G401 (cell line): ENCODE measurements at regions not wholly inside any gene's neighbourhood (a gene's known extent, or its start where the extent isn't known, plus 50 kb on each side); places are given as distances from the start of the nearest gene placed in this dataset.

Experiments
- DNase-seq: peaks from one replicate; pipeline ENCODE4 v3.0.0-alpha.2; 2015; ENCODE audit warnings: low spot score
- in situ Hi-C: cut with HindIII; loops from 2 replicates; pipeline ENCODE4 v1.10.0; 2016; ENCODE audit warnings: low sequenced_read_pairs, mixed read lengths

- in situ Hi-C loops: no loop called here
- DNase-seq: no peak
Measured at GRCh38 chr9:21728781-21729180, 73.7 kb upstream of the MTAP start.

- in situ Hi-C loops: no loop called here
- DNase-seq: no peak
Measured at GRCh38 chr9:21729648-21730047, 72.8 kb upstream of the MTAP start.

DNA sequence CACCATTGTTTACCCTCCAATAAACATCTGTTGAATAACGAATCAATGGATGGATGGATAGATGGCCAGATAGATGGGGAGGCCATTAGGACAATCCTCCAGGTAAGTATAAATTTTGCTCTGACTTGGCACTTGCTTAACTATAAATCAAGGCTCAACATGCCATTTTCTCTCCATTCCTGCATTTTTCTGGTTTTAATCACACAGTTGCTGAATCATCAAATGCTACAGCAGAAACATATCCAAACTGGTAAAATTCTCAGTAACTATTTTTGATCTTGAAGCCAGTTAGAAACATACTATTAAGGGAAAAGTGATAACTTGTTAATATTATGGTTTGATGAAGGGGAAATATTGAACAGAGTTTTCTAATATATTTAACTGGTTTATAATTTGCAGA, 71.5 kb upstream of the MTAP start:
- in situ Hi-C loops: no loop called here
- DNase-seq: no peak

GRCh38 chr9:21741151-21741550, 61.3 kb upstream of the MTAP start:
- in situ Hi-C loops: no loop called here

GRCh38 chr9:21744320-21744719, 58.1 kb upstream of the MTAP start:
- no peak for DNase-seq
- in situ Hi-C loops: no loop called here

More at GRCh38 chr9:21741151-21741550, 61.3 kb upstream of the MTAP start:
- no peak for DNase-seq

- no peak for DNase-seq
- in situ Hi-C loops: no loop called here
Measured at GRCh38 chr9:21744841-21745240, 57.6 kb upstream of the MTAP start.

- in situ Hi-C loops: no loop called here
- DNase-seq: no peak
Measured at GRCh38 chr9:21746550-21746949, 55.9 kb upstream of the MTAP start.

DNA sequence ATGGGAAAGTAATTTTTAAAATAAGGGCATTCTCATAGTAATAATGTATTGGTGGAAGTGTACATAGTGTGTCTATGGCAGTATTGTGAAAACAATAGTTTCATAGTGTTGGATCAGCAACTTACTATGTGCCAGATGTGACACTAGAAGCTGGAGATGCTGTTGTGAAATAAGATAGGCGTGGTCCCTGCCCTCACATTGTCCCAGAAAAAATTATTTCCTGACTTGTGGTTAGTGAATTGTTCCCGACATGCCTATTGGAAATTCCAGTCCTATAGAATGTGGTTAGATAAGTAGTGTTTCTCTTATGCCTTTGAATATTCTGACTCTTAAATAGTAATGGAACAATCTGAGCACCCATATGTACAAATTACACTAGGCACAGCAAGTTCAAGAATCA, 55.3 kb upstream of the MTAP start:
- in situ Hi-C loops: no loop called here
- no peak for DNase-seq

- no peak for DNase-seq
- in situ Hi-C loops: no loop called here
Measured at GRCh38 chr9:21750021-21750735, 52.3 kb upstream of the MTAP start.

DNA sequence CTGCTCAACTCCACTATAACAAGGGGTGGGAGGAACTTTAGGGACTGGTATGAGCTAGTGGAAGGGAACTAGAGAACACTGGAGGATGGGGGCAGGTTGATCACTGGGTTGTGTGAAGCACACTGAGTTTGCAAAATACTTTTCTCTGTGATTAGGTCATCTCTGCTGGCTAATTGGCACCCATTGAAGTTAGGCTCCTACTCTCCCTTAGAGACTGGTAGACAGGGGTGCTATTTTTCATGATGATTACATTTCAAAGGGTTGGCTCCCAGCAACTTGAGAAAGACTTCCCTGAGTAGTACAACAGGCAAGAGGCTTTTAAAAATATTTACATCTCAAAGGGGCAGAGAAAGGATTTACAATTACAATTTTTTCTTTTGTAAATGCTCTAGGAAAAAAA, 50.4 kb upstream of the MTAP start:
- DNase-seq: no peak
- in situ Hi-C loops: no loop called here
